Activated CD4-positive, alpha-beta T cell treated with anti-CD3 and anti-CD28 coated beads, Interleukin-2, amount 50 U/mL, for 16 hours (primary cell): ENCODE measurements at regions not wholly inside any gene's neighbourhood (a gene's known extent, or its start where the extent isn't known, plus 50 kb on each side); places are given as distances from the start of the nearest gene placed in this dataset.
"Not testable (repeated sequence)": the region's sequence is repeated elsewhere in the genome, so short reads cannot be mapped to it uniquely, and the experiment has no call there.

Experiments
- DNase-seq: peaks from one replicate; pipeline ENCODE4 v3.0.0-alpha.2; 2020

- DNase-seq, result not testable (repeated sequence)
Observed at GRCh38 chr4:183044924-183045640, 54.0 kb upstream of the WWC2 start.

- no peak for DNase-seq
Observed at GRCh38 chr4:183038436-183038835, 60.6 kb upstream of the WWC2 start.

- no peak for DNase-seq
Observed at GRCh38 chr4:183035726-183036415, 63.2 kb upstream of the WWC2 start.

GRCh38 chr4:183035256-183035655, 63.8 kb upstream of the WWC2 start:
- no peak for DNase-seq

- no peak for DNase-seq
Observed at GRCh38 chr4:183030823-183031222, 68.2 kb upstream of the WWC2 start.

- no peak for DNase-seq
Observed at GRCh38 chr4:183030309-183030708, 68.7 kb upstream of the WWC2 start.

- no peak for DNase-seq
Observed at GRCh38 chr4:183029365-183029764, 69.7 kb upstream of the WWC2 start.

- no peak for DNase-seq
Observed at GRCh38 chr4:183026701-183027100, 72.4 kb upstream of the WWC2 start.

- DNase-seq, result no peak
Observed at GRCh38 chr4:183022617-183023016, 76.4 kb upstream of the WWC2 start.

- DNase-seq, result no peak
Observed at GRCh38 chr4:183017962-183018361, 81.1 kb upstream of the WWC2 start.

GRCh38 chr4:183014361-183015084, 84.5 kb upstream of the WWC2 start:
- no peak for DNase-seq

- DNase-seq, result no peak
Observed at GRCh38 chr4:183013730-183014002, 85.4 kb upstream of the WWC2 start.

GRCh38 chr4:183012879-183013729, 86.0 kb upstream of the WWC2 start:
- no peak for DNase-seq

- DNase-seq, result no peak
Observed at GRCh38 chr4:183011213-183011907, 87.7 kb upstream of the WWC2 start.

GRCh38 chr4:183008492-183008891, 90.6 kb upstream of the WWC2 start:
- DNase-seq, result no peak

- not testable (repeated sequence) for DNase-seq
Observed at GRCh38 chr4:183004370-183004769, 87.2 kb upstream of the DCTD start.

GRCh38 chr4:182994171-182994570, 77.0 kb upstream of the DCTD start:
- DNase-seq, result no peak

GRCh38 chr4:182978152-182978827, 61.1 kb upstream of the DCTD start:
- peak; percentile 7 for DNase-seq

- DNase-seq, result peak; percentile 78
Observed at GRCh38 chr4:182975806-182976205, 58.6 kb upstream of the DCTD start.

- DNase-seq, result no peak
Observed at GRCh38 chr4:182973941-182974340, 56.8 kb upstream of the DCTD start.

GRCh38 chr4:182973511-182973911, 56.3 kb upstream of the DCTD start:
- DNase-seq, result no peak

- DNase-seq, result no peak
Observed at GRCh38 chr4:182971702-182972101, 54.5 kb upstream of the DCTD start.
